HG02623 (cell line): ENCODE measurements at regions not wholly inside any gene's neighbourhood (a gene's known extent, or its start where the extent isn't known, plus 50 kb on each side); places are given as distances from the start of the nearest gene placed in this dataset.

Source experiments
- ATAC-seq: cut with Tn5 transposase; IDR thresholded peaks from one replicate; pipeline ENCODE4 v1.9.1; 2021; ENCODE audit warnings: moderate library complexity; ENCODE audit not compliant: unreplicated experiment

DNA sequence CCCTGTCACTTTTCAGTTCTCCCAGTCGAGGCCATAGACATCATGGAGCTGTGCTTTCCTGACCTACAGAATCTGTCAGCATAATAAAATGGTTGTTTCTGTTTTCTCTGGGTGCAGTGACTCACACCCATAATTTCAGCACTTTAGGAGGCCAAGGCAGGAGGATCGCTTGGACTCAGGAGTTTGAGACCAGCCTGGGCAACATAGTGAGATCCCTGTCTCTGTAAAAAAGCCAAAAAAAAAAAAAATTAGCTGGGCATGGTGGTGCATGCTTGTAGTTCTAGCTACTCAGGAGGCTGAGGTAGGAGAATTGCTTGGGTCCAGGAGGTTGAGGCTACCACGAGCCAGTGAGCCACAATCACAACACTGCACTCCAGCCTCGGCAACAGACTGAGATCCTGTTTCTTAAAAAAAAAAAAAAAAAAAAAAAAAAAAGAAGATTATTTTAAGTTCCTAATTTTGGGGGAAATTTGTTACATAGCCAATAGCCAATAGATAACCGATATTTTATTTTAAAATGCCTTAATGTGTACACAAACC, 196.2 kb downstream of the ADSS2 start:
- no peak for ATAC-seq

- no peak for ATAC-seq
Observed at GRCh38 chr1:244256086-244256676, 195.5 kb downstream of the ADSS2 start.

DNA sequence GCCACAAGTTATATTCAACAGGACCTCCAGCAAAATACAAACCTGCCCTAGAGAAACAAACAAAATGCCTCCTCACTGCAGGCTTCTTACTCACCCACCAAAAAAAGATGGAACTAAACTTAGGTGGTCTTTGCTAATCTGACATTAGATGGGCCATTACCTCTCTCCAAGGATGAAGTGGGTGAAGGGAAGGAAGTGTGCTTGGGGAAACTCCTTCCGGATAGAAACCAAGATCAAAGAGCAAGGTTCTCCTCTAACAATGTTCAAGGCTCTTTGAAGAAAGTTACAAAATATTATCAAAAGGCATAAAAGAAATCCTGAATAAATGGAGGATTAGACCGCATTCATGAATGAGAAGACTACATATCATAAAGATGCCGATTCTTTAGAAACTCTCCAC, 187.5 kb downstream of the ADSS2 start:
- no peak for ATAC-seq

DNA sequence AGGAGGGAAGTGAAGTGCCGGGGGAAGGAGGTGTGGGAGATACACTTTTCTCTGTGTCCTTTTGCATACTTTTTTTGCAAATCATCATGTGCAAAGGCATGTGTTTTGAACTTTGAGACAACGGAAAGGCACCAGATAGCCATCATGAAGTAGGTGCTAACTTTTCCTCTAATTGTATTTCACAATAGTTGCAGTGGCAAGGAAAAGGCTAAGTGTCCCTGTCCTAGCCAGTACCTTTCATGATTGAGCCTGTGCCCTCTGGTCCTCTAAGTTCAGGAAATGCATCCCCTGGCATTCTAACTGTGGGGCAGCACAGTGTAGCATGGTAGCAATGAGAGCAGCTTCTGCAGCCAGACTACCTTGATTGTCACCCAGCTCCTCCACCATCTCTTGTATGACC, 186.2 kb downstream of the ADSS2 start:
- ATAC-seq: no peak

DNA sequence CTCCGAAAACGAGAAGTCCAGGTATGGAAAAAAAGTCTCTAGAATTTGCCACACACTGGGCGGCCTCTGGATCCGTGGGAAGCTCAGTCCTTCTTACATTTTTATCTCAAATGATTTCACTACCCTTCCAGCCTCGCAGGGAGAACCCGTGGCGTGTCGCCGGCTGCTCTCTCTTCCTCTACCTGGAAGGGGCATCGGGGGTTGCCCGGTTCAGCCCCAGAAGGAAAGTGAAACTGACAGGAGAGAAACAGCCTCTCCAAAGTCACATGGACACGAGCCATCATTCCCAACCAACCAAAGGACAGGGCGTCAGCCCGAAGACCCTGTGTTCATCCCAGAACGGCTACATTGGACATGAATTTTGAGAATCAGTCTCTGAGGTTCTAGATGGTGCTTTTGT, 182.5 kb downstream of the ADSS2 start:
- ATAC-seq: no peak

DNA sequence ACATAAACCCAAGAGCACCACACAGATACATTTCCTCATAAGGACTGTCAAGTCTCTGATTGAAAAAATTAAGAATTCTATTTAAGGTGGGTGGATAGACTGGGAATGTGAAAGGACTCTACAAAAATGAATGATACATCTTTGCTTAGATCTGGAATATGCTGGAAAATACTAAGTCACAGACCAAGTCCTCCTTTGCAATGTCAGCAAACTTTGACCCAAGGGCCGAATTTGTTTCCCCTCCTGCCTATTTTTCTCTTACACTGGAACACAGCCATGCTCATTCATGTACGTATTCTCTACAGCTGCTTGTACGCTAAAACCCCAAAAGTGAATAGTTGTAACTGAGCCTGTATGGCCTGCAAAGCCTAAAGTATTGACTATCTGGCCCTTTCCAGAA, 180.7 kb downstream of the ADSS2 start:
- no peak for ATAC-seq

DNA sequence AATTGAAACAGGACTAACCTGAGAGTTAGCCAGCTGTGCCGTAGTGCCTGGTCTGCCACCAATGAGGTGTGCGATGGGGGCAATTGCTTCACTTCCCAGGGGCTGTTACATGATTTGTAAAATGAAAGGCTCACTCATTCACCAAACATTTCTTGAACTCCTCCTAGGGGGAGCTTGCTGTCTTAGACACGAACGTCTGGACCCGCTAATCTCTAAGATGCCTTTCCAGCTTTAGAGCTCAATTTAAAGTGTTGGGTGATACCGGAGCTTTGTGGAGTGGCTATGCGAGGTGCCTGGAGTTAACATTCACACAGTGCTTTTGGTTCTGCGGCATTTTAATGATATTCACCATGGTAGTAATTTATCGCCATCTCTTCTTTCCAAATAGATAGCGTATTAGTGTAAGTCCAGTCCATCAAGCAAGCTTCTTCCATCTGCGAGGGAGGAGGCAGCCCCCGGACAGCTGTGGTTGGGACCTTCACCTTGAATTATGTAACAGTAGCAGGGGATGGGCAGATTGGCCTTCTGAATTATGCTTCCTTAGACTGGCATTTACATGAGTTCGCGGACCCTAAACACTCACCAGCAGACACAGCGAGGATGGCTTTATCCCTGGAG, 179.9 kb downstream of the ADSS2 start:
- ATAC-seq: no peak

- ATAC-seq: peak; percentile 82
Observed at GRCh38 chr1:244272471-244273261, 179.0 kb downstream of the ADSS2 start.

- ATAC-seq: no peak
Observed at GRCh38 chr1:244273262-244273844, 178.4 kb downstream of the ADSS2 start.

DNA sequence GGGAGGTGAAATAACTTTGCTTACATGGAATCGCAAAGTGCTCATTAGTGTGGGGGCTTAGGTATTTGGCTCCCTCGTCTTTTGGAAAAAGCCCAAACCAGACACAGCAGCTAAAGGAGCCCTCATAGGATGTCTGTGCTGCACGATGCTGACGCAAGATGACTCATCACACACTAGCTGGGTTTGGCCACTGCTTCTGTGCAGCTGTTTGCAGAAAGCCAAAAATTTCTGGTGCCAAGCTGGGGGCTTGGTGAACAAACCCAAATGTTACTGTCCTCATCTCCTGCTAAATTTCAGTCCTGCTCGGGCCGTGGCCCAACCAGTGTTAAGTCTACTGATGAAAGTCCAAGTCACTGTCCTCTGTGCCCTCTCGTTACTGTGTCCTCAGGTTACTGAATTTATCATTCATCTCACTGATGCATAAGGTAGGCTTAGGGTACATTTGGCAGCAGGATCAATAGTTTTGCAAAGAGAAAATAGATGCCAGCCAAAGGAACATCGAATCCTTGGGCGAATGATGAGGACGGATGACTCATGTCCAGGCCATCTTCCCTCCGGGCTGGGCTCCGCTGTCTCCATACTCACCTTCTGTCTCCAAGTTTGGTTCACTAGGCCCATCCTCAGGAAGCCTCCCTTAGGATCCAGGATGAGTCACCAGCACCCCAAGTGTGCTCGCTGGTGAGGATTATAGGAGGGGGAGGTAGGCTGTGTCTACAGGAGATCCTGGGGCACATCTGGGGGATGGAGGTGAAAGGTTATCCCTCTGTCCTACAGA, 177.7 kb downstream of the ADSS2 start:
- ATAC-seq: no peak

DNA sequence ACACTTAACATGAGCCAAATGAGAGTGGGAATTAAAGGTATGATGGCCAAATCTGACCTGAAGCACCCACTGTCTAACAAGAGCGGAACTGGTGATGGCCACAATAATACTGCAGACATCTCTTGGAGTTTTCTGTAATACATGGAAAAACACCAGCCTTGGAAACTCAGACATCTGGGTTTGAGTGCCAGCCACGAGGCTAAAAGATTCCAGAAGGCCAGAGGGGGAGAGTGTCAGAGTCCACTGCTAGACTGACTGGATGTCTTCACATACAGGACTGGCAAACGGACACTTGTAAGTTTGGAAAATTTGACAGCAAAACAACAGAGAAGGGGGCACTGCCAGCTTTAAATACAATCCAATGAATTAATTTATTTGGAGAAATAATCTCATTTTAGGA, 175.1 kb downstream of the ADSS2 start:
- no peak for ATAC-seq

- ATAC-seq: no peak
Observed at GRCh38 chr1:244280201-244280600, 171.5 kb downstream of the ADSS2 start.

DNA sequence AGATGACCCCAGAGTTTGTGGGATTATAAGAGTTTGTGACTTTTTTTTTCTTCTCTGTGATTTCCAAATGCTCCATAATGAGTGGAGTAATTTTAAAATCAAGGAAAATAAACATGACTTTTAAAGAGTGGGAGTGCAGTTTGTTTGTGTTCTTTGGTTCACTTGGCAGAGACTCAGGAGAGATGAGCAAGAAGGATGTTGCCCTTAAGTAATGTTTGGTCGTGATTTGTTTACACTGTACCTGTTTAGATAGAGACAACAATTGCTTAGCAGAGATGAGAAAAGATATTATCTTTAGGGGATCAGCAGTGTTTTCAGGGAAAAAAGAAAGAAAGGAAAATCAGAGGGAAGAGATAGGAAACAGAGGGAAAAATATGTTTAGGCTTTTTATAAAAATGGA, 170.8 kb downstream of the ADSS2 start:
- ATAC-seq: no peak

DNA sequence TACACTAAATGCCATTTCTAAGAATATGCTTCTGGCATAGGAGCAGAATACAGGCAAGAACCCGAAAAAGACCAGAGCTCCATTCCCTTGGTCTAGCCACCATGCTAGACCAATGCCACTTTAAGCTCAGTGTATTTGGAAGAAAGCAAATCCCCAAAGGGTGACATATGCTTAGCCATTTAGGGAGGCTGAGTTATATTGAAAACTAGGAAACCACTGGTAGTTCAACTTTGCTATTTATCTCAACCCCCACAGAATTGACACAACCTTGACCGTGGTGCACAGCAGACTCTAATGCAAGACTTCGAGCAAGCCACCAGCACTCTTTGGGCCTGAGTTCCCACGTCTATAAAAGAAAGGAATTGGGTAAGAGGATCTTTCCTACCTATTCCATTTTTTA, 167.9 kb downstream of the ADSS2 start:
- no peak for ATAC-seq

- ATAC-seq: no peak
Observed at GRCh38 chr1:244284641-244285156, 167.0 kb downstream of the ADSS2 start.

DNA sequence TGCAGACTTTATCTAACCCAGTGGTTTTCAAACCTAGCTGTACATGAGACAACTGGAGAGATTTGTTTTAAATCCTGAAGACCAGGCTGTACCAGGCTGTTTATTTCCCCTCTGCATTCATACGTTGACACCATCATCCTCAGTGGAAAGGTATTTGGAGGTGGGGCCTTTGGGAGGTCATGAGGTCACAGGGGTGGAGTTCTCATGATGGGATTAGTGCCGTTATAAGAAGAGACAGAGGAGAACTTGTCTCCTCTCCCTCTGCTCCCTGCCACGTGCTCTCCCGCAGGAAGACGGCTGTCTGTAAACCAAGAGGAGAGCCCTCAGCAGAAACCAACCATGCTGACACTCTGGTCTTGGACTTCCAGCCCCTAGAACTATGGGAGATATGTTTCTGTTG, 165.4 kb downstream of the ADSS2 start:
- ATAC-seq: no peak

DNA sequence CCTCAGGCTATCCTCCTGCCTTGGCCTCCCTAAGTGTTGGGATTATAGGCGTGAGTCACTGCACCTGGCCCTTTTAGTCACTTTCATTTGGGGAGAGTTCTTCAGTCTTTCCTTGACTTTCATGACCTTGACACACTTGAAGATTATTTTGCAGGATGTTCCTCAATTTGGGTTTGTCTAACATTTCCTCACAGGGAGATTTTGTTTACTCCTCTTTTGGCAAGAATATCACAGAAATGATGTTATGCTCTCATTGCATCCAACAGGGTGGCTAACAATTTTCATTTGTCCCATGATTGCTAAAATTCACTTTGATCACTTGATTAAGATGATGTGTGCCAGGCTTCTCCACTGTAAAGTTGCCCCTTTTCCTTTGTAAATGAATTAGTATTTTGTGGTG, 164.0 kb downstream of the ADSS2 start:
- ATAC-seq: no peak

- no peak for ATAC-seq
Observed at GRCh38 chr1:244288663-244289062, 163.0 kb downstream of the ADSS2 start.

DNA sequence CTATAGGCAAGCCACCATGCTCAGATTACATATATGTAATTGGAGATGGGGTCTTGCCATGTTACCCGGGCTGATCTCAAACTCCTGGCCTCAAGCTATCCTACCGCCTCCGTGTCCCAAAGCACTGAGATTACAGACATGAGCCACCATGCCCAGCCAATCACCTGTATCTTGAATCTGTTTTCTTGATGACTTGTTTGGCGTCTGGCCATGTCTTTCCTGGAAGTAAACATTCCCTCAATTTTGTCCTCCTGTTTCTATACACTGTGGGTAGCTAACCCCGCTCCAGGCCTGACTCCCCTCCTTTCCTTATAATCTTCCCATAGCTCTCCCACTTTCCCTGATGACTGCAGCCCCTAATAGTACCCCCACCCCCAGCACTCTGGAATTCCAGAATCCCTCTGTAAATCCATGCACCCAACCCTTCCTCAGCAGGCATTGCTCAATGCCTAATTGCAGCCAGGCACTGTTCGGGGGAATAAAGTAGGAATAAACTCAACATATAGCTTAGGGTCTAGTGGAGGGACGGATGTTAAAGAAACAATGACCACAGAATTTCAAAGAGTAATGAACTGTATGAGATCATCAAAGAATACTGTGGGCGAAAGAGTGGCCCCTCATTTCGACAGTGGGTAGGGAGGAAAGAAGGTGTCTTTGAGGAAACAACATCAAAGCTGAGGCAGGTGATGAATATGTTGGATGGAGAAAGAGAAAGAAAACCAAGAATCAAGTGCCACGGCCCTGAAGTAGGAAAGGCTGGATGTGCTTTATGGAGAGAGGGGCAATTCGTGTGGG, 161.5 kb downstream of the ADSS2 start:
- ATAC-seq: no peak
